Stimulated activated CD8-positive, alpha-beta memory T cell treated with anti-CD3 and anti-CD28 coated beads, Interleukin-4, amount 100 ng/mL, for 48 hours (primary cell): ENCODE measurements at regions not wholly inside any gene's neighbourhood (a gene's known extent, or its start where the extent isn't known, plus 50 kb on each side); places are given as distances from the start of the nearest gene placed in this dataset.
"Not testable (repeated sequence)": the region's sequence is repeated elsewhere in the genome, so short reads cannot be mapped to it uniquely, and the experiment has no call there.

Experiments
- DNase-seq: peaks from one replicate; pipeline ENCODE4 v3.0.0-alpha.2; 2020

- DNase-seq: not testable (repeated sequence)
Observed at GRCh38 chr7:149930374-149931068, 56.8 kb downstream of the ATP6V0E2 start.

- not testable (repeated sequence) for DNase-seq
Observed at GRCh38 chr7:149933776-149934175, 60.0 kb downstream of the ATP6V0E2 start.

- not testable (repeated sequence) for DNase-seq
Observed at GRCh38 chr7:149947346-149947745, 73.6 kb downstream of the ATP6V0E2 start.

GRCh38 chr7:149948444-149948843, 74.7 kb downstream of the ATP6V0E2 start:
- DNase-seq: not testable (repeated sequence)

GRCh38 chr7:149949863-149950577, 76.3 kb downstream of the ATP6V0E2 start:
- DNase-seq: peak; percentile 26

- not testable (repeated sequence) for DNase-seq
Observed at GRCh38 chr7:149950578-149950924, 76.8 kb downstream of the ATP6V0E2 start.

GRCh38 chr7:149951579-149951978, 77.8 kb downstream of the ATP6V0E2 start:
- DNase-seq: not testable (repeated sequence)

GRCh38 chr7:149958880-149959279, 85.1 kb downstream of the ATP6V0E2 start:
- not testable (repeated sequence) for DNase-seq

- not testable (repeated sequence) for DNase-seq
Observed at GRCh38 chr7:149960863-149961262, 87.1 kb downstream of the ATP6V0E2 start.

GRCh38 chr7:149961878-149962277, 88.1 kb downstream of the ATP6V0E2 start:
- DNase-seq: not testable (repeated sequence)

GRCh38 chr7:149962685-149963319, 89.0 kb downstream of the ATP6V0E2 start:
- not testable (repeated sequence) for DNase-seq

- DNase-seq: not testable (repeated sequence)
Observed at GRCh38 chr7:149963985-149964384, 90.2 kb downstream of the ATP6V0E2 start.

- not testable (repeated sequence) for DNase-seq
Observed at GRCh38 chr7:149966444-149966843, 92.7 kb downstream of the ATP6V0E2 start.

GRCh38 chr7:149972977-149973376, 99.2 kb downstream of the ATP6V0E2 start:
- DNase-seq: not testable (repeated sequence)

- not testable (repeated sequence) for DNase-seq
Observed at GRCh38 chr7:149973681-149974080, 99.9 kb downstream of the ATP6V0E2 start.

GRCh38 chr7:149975608-149976007, 101.8 kb downstream of the ATP6V0E2 start:
- not testable (repeated sequence) for DNase-seq

- not testable (repeated sequence) for DNase-seq
Observed at GRCh38 chr7:149978537-149978936, 104.8 kb downstream of the ATP6V0E2 start.

- DNase-seq: not testable (repeated sequence)
Observed at GRCh38 chr7:149978944-149979343, 105.2 kb downstream of the ATP6V0E2 start.

- not testable (repeated sequence) for DNase-seq
Observed at GRCh38 chr7:149982537-149983112, 108.9 kb downstream of the ATP6V0E2 start.

GRCh38 chr7:149986866-149987265, 113.1 kb downstream of the ATP6V0E2 start:
- not testable (repeated sequence) for DNase-seq

- not testable (repeated sequence) for DNase-seq
Observed at GRCh38 chr7:149991652-149992302, 118.0 kb downstream of the ATP6V0E2 start.

- not testable (repeated sequence) for DNase-seq
Observed at GRCh38 chr7:149992366-149992765, 118.6 kb downstream of the ATP6V0E2 start.
